OCI-LY3 (cell line): ENCODE measurements at regions not wholly inside any gene's neighbourhood (a gene's known extent, or its start where the extent isn't known, plus 50 kb on each side); places are given as distances from the start of the nearest gene placed in this dataset.

Experiments
- H2AFZ ChIP-seq: fragments of 200-600, 300-600 bp; shearing (Covaris generic); 2 replicates; pipeline ENCODE4 v1.6.0; 2014; ENCODE audit warnings: antibody characterized with exemption, low read depth, low read length
- H3K27ac ChIP-seq: fragments of 200-600, 300-600 bp; sonication (generic); 2 replicates; pipeline ENCODE4 v1.5.1; 2014; ENCODE audit warnings: mild to moderate bottlenecking, low read length, moderate library complexity, mixed read lengths
- H3K27me3 ChIP-seq: fragments of 200-600, 300-600 bp; sonication (generic); 2 replicates; pipeline ENCODE4 v1.6.1; 2014; ENCODE audit warnings: low read depth, low read length, mixed read lengths
- H3K36me3 ChIP-seq: fragments of 200-600, 300-600 bp; sonication (generic); replicated peaks from 2 replicates; pipeline ENCODE3; 2014; ENCODE audit warnings: low read depth, low read length, mixed read lengths
- H3K4me1 ChIP-seq: fragments of 300-600, 200-600 bp; sonication (generic); 2 replicates; pipeline ENCODE4 v1.6.1; 2014; ENCODE audit warnings: low read length, mixed read lengths
- H3K4me2 ChIP-seq: fragments of 200-600, 300-600 bp; sonication (generic); 2 replicates; pipeline ENCODE4 v1.6.1; 2014; ENCODE audit warnings: low read length, mixed read lengths
- H3K4me3 ChIP-seq: fragments of 300-600, 200-600 bp; sonication (generic); 2 replicates; pipeline ENCODE4 v1.5.1; 2014; ENCODE audit warnings: antibody characterized with exemption, mild to moderate bottlenecking, low read length, moderate library complexity
- H3K79me2 ChIP-seq: fragments of 300-600, 200-600 bp; shearing (Covaris generic); 2 replicates; pipeline ENCODE4 v1.6.1; 2014; ENCODE audit warnings: mild to moderate bottlenecking, low read length, mixed read lengths
- H3K9ac ChIP-seq: fragments of 300-600, 200-600 bp; shearing (Covaris generic); 2 replicates; pipeline ENCODE4 v1.6.0; 2014; ENCODE audit warnings: mild to moderate bottlenecking, low read length, moderate library complexity
- H3K9me3 ChIP-seq: fragments of 200-600, 300-600 bp; shearing (Covaris generic); 2 replicates; pipeline ENCODE4 v1.6.1; 2014; ENCODE audit warnings: low read length, mixed read lengths; ENCODE audit not compliant: insufficient read depth
- H4K20me1 ChIP-seq: fragments of 200-600, 300-600 bp; sonication (generic); 2 replicates; pipeline ENCODE4 v1.6.1; 2016; ENCODE audit warnings: low read length, mixed read lengths; ENCODE audit not compliant: insufficient read depth
- CTCF ChIP-seq: fragments of 200-600, 300-600 bp; sonication (generic); IDR thresholded peaks from 2 replicates; pipeline ENCODE4 v1.5.1; 2014; ENCODE audit warnings: antibody characterized with exemption, low read length, low read depth
- EZH2phosphoT487 ChIP-seq: fragments of 200-600 bp; shearing (Covaris generic); IDR thresholded peaks from 2 replicates; pipeline ENCODE4 v1.6.1; 2018; ENCODE audit warnings: antibody characterized with exemption, mixed run types, low read depth

- H4K20me1 ChIP-seq, result no peaks in the 10 kb centered on the region
- H2AFZ ChIP-seq, result no peak overlapping the region
- no peak overlapping the region for H3K4me3 ChIP-seq
- no peaks in the 10 kb centered on the region for H3K36me3 ChIP-seq
- no peak overlapping the region for H3K9ac ChIP-seq
- no peak overlapping the region for H3K27ac ChIP-seq
- no peak overlapping the region for H3K4me2 ChIP-seq
- no peaks in the 10 kb centered on the region for H3K9me3 ChIP-seq
- H3K79me2 ChIP-seq, result no peaks in the 10 kb centered on the region
- TF ChIP-seq CTCF, result no peak
- no peak for TF ChIP-seq EZH2phosphoT487
- no peaks in the 10 kb centered on the region for H3K4me1 ChIP-seq
- H3K27me3 ChIP-seq, result no peaks in the 10 kb centered on the region
Measured at GRCh38 chr14:26851793-26852192, 254.0 kb upstream of the NOVA1 start.

GRCh38 chr14:26855077-26855753 lies 257.4 kb upstream of the NOVA1 start:
- H4K20me1 ChIP-seq, result no peaks in the 10 kb centered on the region
- H3K79me2 ChIP-seq, result no peaks in the 10 kb centered on the region
- no peaks in the 10 kb centered on the region for H3K4me1 ChIP-seq
- H3K27ac ChIP-seq, result no peak overlapping the region
- no peak overlapping the region for H3K4me3 ChIP-seq
- no peaks in the 10 kb centered on the region for H3K9me3 ChIP-seq
- no peak overlapping the region for H3K4me2 ChIP-seq
- no peak overlapping the region for H2AFZ ChIP-seq
- H3K9ac ChIP-seq, result no peak overlapping the region
- TF ChIP-seq EZH2phosphoT487, result no peak
- no peak for TF ChIP-seq CTCF
- H3K36me3 ChIP-seq, result no peaks in the 10 kb centered on the region
- H3K27me3 ChIP-seq, result no peaks in the 10 kb centered on the region

GRCh38 chr14:26856876-26857518 lies 259.2 kb upstream of the NOVA1 start:
- H3K27me3 ChIP-seq, result no peaks in the 10 kb centered on the region
- no peak overlapping the region for H3K4me3 ChIP-seq
- H4K20me1 ChIP-seq, result no peaks in the 10 kb centered on the region
- H3K4me1 ChIP-seq, result no peaks in the 10 kb centered on the region
- H2AFZ ChIP-seq, result no peak overlapping the region
- H3K9ac ChIP-seq, result no peak overlapping the region
- TF ChIP-seq EZH2phosphoT487 (no peak), CTCF (no peak)
- no peaks in the 10 kb centered on the region for H3K36me3 ChIP-seq
- no peaks in the 10 kb centered on the region for H3K79me2 ChIP-seq
- no peak overlapping the region for H3K4me2 ChIP-seq
- H3K27ac ChIP-seq, result no peak overlapping the region
- no peaks in the 10 kb centered on the region for H3K9me3 ChIP-seq

- Histone ChIP-seq H3K4me3 (no peak overlapping the region), H3K4me1 (no peaks in the 10 kb centered on the region), H3K36me3 (no peaks in the 10 kb centered on the region), H3K4me2 (no peak overlapping the region), H3K9me3 (no peaks in the 10 kb centered on the region), H4K20me1 (no peaks in the 10 kb centered on the region), H3K27ac (no peak overlapping the region), H2AFZ (no peak overlapping the region), H3K79me2 (no peaks in the 10 kb centered on the region), H3K9ac (no peak overlapping the region), H3K27me3 (no peaks in the 10 kb centered on the region)
- TF ChIP-seq EZH2phosphoT487 (no peak), CTCF (no peak)
Measured at GRCh38 chr14:26859483-26859882, 261.6 kb upstream of the NOVA1 start.
